OCI-LY3 (cell line): ENCODE measurements at regions not wholly inside any gene's neighbourhood (a gene's known extent, or its start where the extent isn't known, plus 50 kb on each side); places are given as distances from the start of the nearest gene placed in this dataset.

Experiments
- CTCF ChIP-seq: fragments of 200-600, 300-600 bp; sonication (generic); IDR thresholded peaks from 2 replicates; pipeline ENCODE4 v1.5.1; 2014; ENCODE audit warnings: antibody characterized with exemption, low read length, low read depth
- EZH2phosphoT487 ChIP-seq: fragments of 200-600 bp; shearing (Covaris generic); IDR thresholded peaks from 2 replicates; pipeline ENCODE4 v1.6.1; 2018; ENCODE audit warnings: antibody characterized with exemption, mixed run types, low read depth

DNA sequence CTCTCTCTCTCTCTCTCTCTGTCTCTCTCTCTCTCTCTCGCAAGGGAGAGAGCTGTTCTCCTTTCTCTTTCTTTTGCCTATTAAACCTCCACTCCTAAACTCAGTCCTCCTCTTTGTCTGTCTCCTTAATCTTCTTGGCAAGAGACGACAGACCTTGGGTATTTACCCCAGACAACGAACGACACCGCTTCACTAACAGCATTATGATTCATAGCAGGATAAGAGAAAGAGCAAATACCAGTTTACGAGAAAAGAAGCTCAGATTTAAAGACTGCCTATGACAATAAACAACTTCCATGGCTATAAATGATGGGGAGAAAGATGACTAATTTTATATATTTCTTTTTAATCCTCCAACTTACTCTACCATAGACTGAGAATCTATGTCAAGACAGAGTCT is 1396.5 kb upstream of the CELF2 start:
- TF ChIP-seq CTCF, result no peak
- no peak for TF ChIP-seq EZH2phosphoT487
